OCI-LY3 (cell line): ENCODE measurements at regions not wholly inside any gene's neighbourhood (a gene's known extent, or its start where the extent isn't known, plus 50 kb on each side); places are given as distances from the start of the nearest gene placed in this dataset.

Source experiments
- CTCF ChIP-seq: fragments of 200-600, 300-600 bp; sonication (generic); IDR thresholded peaks from 2 replicates; pipeline ENCODE4 v1.5.1; 2014; ENCODE audit warnings: antibody characterized with exemption, low read length, low read depth
- EZH2phosphoT487 ChIP-seq: fragments of 200-600 bp; shearing (Covaris generic); IDR thresholded peaks from 2 replicates; pipeline ENCODE4 v1.6.1; 2018; ENCODE audit warnings: antibody characterized with exemption, mixed run types, low read depth

DNA sequence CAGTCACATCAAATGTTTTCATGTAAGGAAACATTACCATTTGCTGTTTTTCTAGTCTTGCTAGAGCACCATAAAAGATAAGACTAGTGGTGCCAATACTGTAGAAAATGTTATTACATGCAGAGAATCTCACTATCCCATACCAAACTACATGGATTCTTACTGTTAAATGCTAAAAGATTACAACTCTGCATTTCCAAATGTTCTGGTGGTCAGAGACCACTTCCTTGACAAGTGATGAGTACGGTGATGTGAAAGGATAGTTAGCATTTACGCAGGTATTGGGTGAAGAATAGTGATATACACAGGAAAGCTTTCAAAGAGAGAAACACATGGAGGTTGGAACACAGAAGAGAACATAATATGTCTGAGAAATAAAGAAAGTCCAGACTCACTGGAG lies 98.2 kb downstream of the GGTLC2 start:
- TF ChIP-seq CTCF, result no peak
- no peak for TF ChIP-seq EZH2phosphoT487
